Activated naive CD8-positive, alpha-beta T cell treated with anti-CD3 and anti-CD28 coated beads, Interleukin-2, amount 50 U/mL, for 24 hours (primary cell): ENCODE measurements at regions not wholly inside any gene's neighbourhood (a gene's known extent, or its start where the extent isn't known, plus 50 kb on each side); places are given as distances from the start of the nearest gene placed in this dataset.

Experiments used
- ATAC-seq: fragments of 150-1000 bp; cut with Tn5 transposase; one replicate; pipeline ENCODE4 v1.10.0; 2021
- DNase-seq: peaks from one replicate; pipeline ENCODE4 v3.0.0; 2021
- H3K27ac Mint-ChIP-seq: one replicate; pipeline ENCODE4 v1.8.0; 2021; ENCODE audit warnings: mild to moderate bottlenecking, mixed read lengths
- H3K27me3 Mint-ChIP-seq: one replicate; pipeline ENCODE4 v1.8.0; 2021; ENCODE audit warnings: mixed read lengths
- H3K36me3 Mint-ChIP-seq: one replicate; pipeline ENCODE4 v1.8.0; 2021; ENCODE audit warnings: low read depth, mixed read lengths
- H3K4me1 Mint-ChIP-seq: one replicate; pipeline ENCODE4 v1.8.0; 2021; ENCODE audit warnings: mixed read lengths
- H3K4me3 Mint-ChIP-seq: one replicate; pipeline ENCODE4 v1.8.0; 2021; ENCODE audit warnings: mild to moderate bottlenecking, moderate library complexity, mixed read lengths
- H3K9me3 Mint-ChIP-seq: one replicate; pipeline ENCODE4 v1.8.0; 2021; ENCODE audit warnings: mixed read lengths

DNA sequence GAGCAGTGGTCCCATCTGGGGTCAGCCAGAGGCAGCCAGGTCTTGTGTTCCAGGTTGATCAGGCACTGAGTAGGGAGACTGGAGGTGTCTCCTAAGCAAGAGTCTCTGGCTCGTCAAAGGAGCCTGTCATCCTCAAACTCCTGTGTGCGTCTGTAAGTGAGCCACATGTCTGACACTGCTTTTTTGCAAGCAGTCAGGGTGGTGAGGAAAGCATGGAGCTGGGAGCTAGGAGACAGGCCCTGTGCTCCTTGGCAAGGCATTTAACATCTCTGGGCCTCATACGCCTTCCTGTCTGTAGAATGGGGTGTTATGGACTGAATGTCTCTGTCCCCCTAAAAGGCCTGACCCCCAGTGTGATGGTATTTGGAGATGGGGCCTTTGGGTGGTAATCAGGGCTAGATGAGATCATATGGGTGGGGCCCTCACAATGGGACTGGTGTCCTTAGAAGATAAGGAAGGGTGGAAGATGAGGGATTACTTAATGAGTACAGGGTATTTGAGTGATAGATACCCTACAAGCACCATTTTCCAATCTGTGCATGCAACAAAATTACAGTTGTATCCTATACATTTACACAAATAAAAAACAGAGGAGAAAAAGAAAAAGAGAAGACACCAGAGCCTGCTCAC, 53.0 kb downstream of the ARL6IP4 start:
- DNase-seq: no peak
- Mint-ChIP-seq H3K4me1 (peaks cover 25% of the 10 kb centered on the region), H3K9me3 (no peaks in the 10 kb centered on the region), H3K27me3 (no peaks in the 10 kb centered on the region), H3K27ac (peak overlapping the region; percentile 79), H3K36me3 (peaks cover 8% of the 10 kb centered on the region), H3K4me3 (peak overlapping the region; percentile 9)
- ATAC-seq: no peak

DNA sequence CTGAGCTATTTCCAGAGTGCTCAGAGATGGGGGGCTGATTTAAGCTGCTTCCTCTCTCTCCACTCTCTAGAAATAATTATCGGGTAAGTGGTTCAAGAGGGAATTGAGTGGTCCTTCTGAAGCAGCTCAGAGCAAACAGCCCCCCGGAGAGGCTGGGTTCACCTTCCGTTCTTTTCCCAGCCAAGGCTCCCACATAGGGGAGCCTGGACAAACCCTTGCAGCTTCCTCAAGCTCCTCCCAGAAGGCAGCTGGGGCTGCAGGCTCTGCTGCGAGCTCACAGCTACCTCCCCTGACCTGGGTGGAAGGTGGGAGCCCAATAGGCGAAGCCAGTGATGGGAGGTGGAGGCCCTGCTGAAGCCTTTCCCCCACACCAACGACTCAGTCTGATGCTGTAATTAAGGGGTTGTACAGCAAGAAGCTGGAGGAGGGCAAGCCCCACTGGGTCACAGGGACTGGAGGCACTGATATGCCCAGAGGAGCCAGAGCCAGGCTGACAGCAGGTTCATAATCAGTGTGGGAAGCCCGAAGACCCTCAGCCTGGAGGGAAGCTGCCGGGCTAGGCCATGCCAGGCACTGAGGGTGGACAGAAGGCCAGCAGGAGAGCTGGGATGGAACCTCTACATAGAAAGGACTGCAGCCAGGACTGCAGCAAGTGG, 52.4 kb downstream of the ARL6IP4 start:
- DNase-seq (no peak), ATAC-seq (no peak)
- H3K27me3 Mint-ChIP-seq: no peaks in the 10 kb centered on the region
- peaks cover 25% of the 10 kb centered on the region for H3K4me1 Mint-ChIP-seq
- H3K9me3 Mint-ChIP-seq: no peaks in the 10 kb centered on the region
- peak overlapping the region; percentile 79 for H3K27ac Mint-ChIP-seq
- H3K36me3 Mint-ChIP-seq: peaks cover 8% of the 10 kb centered on the region
- no peak overlapping the region for H3K4me3 Mint-ChIP-seq
